ENCODE measurements at regions not wholly inside any gene's neighbourhood (a gene's known extent, or its start where the extent isn't known, plus 50 kb on each side); places are given as distances from the start of the nearest gene placed in this dataset.
"Not testable (repeated sequence)": the region's sequence is repeated elsewhere in the genome, so short reads cannot be mapped to it uniquely, and the experiment has no call there.

- DNase-seq: peak in 1 of 2 experiments; percentile 6
These were observed 154.3 kb downstream of the RMST start for GRCh38 chr12:97616946-97617345.

DNA sequence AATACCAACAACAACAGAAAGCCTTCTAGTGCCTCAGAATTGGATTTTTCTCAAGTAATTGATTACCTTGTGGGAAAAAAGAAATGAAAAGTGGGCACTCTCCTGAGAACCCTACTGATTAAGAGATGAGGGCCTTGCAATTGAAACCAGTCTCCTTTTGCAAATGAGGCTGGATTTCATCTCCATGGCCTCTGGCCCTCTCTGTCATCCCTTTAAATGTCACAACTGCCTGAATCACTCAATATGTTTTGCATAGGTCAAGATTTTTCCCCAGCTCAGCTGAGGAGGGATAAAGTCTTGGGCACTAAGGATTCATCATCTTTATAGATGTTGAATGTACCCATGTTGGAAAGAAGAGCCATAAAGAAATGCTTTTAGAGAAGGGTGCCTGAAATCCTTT is 166.4 kb downstream of the RMST start:
- DNase-seq: no peak

DNA sequence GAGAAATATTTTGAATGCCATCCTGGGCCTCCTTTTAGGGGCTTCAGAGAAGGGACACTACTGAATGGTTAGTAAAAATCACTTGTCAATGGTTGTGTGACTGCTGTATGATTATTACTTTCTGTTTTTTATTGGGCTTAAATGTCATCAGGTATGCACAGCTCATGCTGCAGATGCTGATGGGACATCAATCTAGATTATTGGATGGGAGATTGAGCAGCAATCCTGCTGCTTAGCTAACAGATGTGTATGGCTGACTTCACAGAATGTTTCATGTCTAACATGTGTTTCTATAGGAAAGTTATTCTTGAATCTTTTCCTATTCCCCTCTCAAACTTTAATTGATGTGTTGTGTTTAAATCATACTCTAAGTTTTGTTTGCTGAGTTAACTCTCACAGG is 166.8 kb downstream of the RMST start:
- DNase-seq: no peak

GRCh38 chr12:97630356-97630755 is 167.8 kb downstream of the RMST start:
- DNase-seq: no peak

DNA sequence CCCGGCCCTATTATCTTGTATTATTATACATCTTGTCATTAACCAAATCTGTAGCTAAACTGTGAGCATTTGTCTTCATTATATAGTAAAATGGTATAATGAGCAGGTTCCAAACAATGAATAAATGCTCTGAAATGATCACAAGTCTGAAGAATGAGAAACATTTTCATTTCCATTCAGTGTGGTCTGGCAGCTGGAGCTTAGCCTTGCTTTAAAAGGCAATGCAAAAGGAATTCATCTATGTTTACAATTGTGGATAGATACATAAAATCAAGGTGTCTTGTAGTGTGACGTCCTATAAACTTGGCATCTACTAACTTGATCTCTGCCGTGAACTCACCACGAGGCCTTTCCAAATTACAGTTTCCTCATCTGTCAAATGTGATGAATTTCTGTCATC is 168.3 kb downstream of the RMST start:
- no peak for DNase-seq

- no peak for DNase-seq
These were observed 175.2 kb downstream of the RMST start for GRCh38 chr12:97637770-97638169.

DNA sequence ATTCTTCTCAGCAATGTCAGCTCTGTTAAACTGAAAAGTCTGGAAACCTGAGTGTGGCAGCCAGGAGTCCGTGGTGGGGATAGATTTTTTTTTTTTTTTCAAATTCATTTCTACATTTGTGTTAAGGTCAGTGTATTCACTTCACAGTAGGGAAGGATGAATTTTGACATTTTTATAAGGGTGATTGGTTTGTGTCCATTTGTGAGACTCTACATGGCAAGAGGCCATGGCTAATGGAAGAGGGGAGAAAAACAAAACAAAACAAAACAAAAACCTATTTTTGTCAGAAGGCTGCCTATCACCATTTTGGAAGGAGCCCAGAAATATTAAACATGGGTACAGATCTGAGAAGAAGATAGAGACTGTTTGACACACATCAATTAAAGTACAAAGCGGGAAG is 176.1 kb downstream of the RMST start:
- peak; percentile 50 to 73 for DNase-seq

DNA sequence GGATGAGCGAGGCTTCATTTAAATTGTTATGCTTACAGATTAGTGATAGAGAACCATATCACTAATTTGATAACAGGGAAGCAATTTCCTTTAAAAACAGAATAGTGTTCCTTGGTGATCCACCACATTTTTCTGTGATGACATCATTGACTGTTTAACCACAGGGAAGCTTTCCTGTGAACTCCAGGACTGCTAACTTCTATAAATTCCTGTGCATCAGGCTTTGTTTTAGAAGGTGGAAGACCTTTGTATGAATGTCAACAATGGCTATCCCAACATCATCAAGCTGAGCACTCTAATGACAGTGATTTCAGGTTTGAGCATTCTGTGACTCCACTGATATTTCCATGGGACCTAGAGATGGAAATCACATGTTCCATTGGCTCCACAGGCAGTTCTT is 177.1 kb downstream of the RMST start:
- DNase-seq: no peak

DNA sequence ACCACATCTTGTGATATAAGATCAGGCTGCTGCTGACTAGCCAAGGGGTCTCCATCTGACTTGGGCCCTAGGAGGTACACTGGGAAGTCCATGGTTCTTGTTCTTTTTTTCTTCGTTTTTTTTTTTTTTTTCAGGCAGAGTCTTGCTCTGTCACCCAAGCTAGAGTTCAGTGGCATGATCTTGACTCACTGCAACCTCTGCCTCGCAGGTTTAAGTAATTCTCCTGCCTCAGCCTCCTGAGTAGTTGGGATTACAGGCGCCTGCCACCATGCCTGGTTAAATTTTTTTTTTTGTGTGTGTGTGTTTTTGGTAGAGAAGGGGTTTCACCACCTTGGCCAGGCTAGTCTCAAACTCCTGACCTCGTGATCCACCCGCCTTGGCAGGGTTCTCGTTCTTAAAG is 178.2 kb downstream of the RMST start:
- no peak for DNase-seq

GRCh38 chr12:97642911-97643310 is 180.3 kb downstream of the RMST start:
- no peak for DNase-seq

DNA sequence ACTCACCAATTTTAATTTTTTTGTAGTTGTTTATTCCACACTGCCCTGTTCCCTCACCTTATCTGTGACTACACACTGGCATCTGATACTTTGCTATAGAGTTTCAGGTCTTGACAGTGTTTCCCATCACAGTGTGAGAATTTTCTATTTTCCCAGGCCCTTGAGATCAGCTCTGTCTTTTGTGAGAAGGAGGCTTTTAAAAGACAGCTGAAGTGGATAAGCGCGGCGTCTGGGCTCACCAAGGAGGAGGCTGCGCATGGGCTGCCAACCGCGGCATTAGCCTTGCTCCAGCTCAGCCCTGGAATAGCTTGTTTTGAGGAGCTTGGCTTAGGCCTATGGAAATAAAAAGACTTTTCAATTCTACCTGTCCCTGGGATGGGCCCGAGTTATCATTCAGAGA is 181.3 kb downstream of the RMST start:
- no peak for DNase-seq

DNA sequence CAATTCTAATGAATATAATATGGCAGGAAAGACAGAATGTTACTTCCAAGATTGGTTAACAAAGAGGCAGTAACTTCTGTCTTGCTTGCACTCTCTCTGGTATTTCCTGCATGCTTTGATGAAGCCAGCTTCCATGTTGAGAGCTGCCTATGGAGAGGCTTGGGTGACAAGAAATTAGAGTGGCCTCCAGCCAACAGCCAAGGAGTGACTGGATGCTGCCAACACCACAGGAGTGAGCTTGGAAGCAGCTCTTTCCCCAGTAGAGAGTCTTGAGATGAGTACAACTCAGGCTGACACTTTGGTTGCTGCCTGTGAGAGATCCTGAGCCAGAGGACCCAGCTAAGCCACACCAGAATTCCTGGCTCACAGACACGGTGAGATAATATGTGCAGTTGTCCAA is 183.1 kb downstream of the RMST start:
- peak in 1 of 2 experiments; percentile 64 for DNase-seq

DNA sequence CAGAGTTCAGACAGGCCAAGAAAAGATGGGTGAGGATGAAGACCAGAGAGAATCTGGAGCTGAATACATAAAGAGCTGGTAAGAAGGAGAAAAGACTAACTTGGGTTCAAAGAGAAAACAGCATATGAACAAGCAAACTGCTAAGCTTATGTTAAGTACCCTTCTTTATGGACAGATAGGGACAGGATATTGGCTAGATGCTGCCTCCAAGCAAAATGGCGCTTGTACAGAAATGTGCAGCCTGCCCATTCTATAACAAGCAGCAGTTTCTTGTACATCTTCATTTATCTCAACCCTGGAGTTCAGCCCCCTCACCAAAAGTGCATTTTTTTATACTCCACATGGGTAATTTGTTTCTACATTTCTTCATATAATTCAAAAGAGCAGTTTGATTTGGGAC is 184.5 kb downstream of the RMST start:
- no peak for DNase-seq

GRCh38 chr12:97650242-97650641 is 187.6 kb downstream of the RMST start:
- no peak for DNase-seq

DNA sequence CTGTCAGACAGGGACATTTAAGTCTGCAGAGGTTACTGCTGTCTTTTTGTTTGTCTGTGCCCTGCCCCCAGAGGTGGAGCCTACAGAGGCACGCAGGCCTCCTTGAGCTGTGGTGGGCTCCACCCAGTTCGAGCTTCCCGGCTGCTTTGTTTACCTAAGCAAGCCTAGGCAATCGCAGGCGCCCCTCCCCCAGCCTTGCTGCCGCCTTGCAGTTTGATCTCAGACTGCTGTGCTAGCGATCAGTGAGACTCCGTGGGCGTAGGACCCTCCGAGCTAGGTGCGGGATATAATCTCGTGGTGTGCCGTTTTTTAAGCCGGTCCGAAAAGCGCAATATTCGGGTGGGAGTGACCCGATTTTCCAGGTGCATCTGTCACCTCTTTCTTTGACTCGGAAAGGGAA is 193.9 kb downstream of the RMST start:
- DNase-seq: not testable (repeated sequence)

DNA sequence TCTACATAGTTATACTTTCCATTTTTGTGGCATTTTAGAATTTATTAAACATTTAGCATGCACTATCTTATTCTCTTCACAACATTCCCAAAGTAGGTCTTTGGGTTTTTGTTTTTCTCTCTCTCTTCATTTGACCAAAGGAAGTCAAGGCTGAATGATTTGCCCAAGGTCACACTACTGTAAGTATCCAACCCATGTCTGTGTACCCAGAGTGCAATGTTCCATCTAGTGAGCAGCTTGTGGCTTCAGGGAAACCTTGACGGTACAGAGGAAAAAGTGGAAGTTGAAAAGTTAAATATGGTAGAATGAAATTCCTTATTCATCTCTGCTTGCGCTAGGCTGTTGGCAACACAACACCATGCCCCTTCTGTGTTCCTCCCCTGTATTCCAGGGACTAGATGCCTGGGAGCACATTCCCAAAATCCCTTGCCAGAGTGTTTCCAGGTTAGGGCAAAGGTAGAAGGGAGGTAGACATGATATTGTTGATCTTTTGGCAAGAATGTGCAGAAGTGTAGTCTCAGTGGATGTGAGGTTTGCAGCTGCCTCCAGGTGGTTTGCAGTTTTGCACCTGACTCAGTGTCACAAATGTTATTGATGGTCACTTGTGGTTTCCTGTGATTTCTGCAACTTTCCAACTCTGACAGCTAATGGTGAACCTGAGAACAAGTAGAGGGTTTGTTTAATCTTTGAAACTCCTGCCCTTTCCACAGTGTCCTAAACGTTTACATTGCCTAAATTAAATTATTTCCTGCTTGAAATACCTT is 196.7 kb downstream of the RMST start:
- DNase-seq: no peak

DNA sequence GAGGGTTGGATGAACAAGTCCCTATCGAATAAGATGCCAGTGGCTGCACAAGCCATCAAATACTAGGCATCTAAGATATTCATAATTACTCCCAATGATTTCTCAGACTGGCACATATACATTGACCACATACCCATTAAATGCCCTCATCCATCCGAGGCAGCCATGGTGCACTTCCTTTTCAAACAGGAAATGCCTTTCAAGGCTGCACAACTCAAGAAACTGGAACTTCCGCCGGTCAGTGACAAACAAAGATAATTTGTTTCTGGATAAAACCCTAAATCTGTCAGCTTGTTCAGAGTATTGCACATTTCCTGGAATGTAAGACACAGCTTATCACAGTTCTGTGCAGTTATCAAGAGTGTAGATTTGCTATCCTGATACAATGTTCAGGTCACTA is 203.7 kb downstream of the RMST start:
- no peak for DNase-seq

DNA sequence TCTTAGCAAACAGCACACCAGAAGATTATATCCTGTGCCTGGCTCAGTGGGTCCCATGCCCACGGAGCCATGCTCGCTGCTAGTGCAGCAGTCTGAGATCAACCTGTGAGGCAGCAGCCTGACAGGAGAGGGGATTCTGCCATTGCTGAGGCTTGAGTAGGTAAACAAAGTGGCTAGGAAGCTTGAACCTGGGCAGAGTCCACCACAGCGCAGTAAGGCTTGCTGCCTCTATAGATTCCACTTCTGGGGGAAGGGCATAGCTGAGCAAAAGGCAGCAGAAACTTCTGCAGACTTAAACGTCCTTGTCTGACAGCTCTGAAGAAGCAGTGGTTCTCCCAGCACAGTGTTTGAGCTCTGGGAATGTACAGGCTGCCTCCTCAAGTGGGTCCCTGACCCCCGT is 210.3 kb downstream of the RMST start:
- DNase-seq: no peak

DNA sequence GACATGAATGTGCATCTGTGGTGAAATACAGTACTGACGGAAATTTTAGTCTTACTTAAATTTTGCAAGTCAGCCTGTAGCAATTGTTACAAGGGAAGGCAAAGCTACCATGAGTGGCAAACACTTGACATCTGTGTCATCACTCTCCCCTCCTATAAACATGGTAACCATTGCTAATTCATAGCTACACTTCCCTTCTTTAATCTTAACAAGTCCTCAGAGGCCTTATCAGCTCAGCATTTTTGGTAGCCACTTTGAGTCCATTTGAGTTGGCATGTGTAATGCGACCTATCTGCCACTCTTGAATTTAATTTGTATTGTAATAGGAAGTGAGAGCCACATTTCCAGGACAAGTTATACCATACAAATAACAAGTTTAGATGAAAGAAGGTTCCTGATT is 218.1 kb downstream of the RMST start:
- no peak for DNase-seq

- no peak for DNase-seq
These were observed 219.3 kb downstream of the RMST start for GRCh38 chr12:97681612-97682504.

GRCh38 chr12:97685360-97685759 is 222.8 kb downstream of the RMST start:
- no peak for DNase-seq

GRCh38 chr12:97701901-97702300 is 239.3 kb downstream of the RMST start:
- no peak for DNase-seq

GRCh38 chr12:97711392-97711791 is 248.8 kb downstream of the RMST start:
- DNase-seq: no peak

DNA sequence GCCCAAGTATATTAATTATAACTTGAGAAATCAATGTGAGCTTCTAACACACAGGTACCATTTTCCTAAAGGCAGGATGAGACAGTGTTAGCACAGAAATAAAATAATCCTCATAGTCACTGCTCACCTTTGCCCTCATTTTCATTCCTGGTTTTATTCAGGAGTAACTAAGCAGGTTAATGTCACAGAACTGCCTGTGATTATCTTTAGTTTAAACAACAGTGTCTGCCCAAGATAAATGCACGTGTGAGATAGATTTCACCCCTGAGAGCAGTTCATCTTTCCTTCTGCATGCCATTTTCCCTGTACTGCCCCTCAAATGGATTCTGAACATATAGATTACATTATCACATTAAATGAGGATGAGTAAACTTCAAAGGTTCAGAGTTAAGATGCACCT is 250.7 kb downstream of the RMST start:
- no peak for DNase-seq
